K562 (cell line): ENCODE measurements at regions not wholly inside any gene's neighbourhood (a gene's known extent, or its start where the extent isn't known, plus 50 kb on each side); places are given as distances from the start of the nearest gene placed in this dataset.

Experiments
- ATAC-seq: fragments of 200-7000 bp; cut with Tn5 transposase; 3 replicates; pipeline ENCODE4 v1.9.1; 2020; ENCODE audit warnings: moderate library complexity
- BruUV-seq: library from RNA; stranded (reverse); fragments of 400-500 nt; replicated peaks from 2 replicates; lab custom pipeline; 2021; lab: Mats Ljungman, UMichigan
- CTCF ChIA-PET: fragments of 300-600 bp; formaldehyde crosslinking; extraction: SDS; loops from one replicate; lab custom pipeline; 2021; ENCODE audit warnings: low intra/inter-chr PET ratio; lab: Yijun Ruan, JAX
- POLR2A ChIA-PET: fragments of 300-600, 350-650 bp; sonication (Branson Sonifier 250); formaldehyde crosslinking; extraction: SDS; loops from one replicate; lab custom pipeline; 2021; ENCODE audit warnings: antibody characterized with exemption, inconsistent platforms; lab: Yijun Ruan, JAX
- DNase-seq, 4 experiments: peaks; one replicate each; pipeline versions ENCODE4 v3.0.0 to v3.0.0-alpha.2; 2011 to 2018; ENCODE audit warnings: low spot score in 3 of 4, mixed read lengths in 3 of 4; ENCODE audit errors: extremely low read depth in 1 of 4
- FAIRE-seq: peaks from 2 replicates; lab custom pipeline; 2011; peaks lifted over from hg19 to GRCh38; lab: Jason Lieb, UNC
- H2AFZ ChIP-seq: 2 replicates; pipeline ENCODE4 v1.6.0; 2011; ENCODE audit warnings: low read depth, low read length, control low read depth, inconsistent platforms
- H3K27ac ChIP-seq: fragments of 200-600 bp; 3 replicates; pipeline ENCODE4 v1.8.0; 2011; ENCODE audit warnings: low read depth, mild to moderate bottlenecking, control low read depth, inconsistent platforms, low read length, moderate library complexity, mixed read lengths; ENCODE audit errors: extremely low read depth
- H3K27me3 ChIP-seq, 2 experiments: fragments of 300-600 bp in 1 of 2; 2 replicates in 1 of 2; 3 replicates in 1 of 2; pipeline versions ENCODE4 v1.6.0 to v1.8.0; 2011; ENCODE audit warnings: inconsistent platforms in 2 of 2, low read length in 2 of 2, mild to moderate bottlenecking in 1 of 2, mixed read lengths in 1 of 2, moderate library complexity in 1 of 2; ENCODE audit not compliant: control insufficient read depth in 2 of 2, insufficient read depth in 2 of 2
- H3K36me3 ChIP-seq: fragments of 300-600 bp; 3 replicates; pipeline ENCODE4 v1.8.0; 2011; ENCODE audit warnings: mild to moderate bottlenecking, low read length, inconsistent platforms; ENCODE audit not compliant: control insufficient read depth, insufficient read depth
- H3K4me1 ChIP-seq, 2 experiments: fragments of 200-600 bp in 1 of 2; replicated peaks in 1 of 2; 2 replicates in 1 of 2; 3 replicates in 1 of 2; pipeline versions ENCODE4 v1.5.1 to v1.8.0; 2011; ENCODE audit warnings: inconsistent platforms in 2 of 2, low read length in 2 of 2, mild to moderate bottlenecking in 1 of 2, mixed read lengths in 1 of 2, moderate library complexity in 1 of 2; ENCODE audit not compliant: control insufficient read depth in 2 of 2, insufficient read depth in 2 of 2
- H3K4me2 ChIP-seq: 2 replicates; pipeline ENCODE4 v1.6.1; 2011; ENCODE audit warnings: low read length, control low read depth, inconsistent platforms, mixed read lengths; ENCODE audit not compliant: insufficient read depth
- H3K4me3 ChIP-seq: fragments of 200-600 bp; sonication (generic), shearing (Covaris generic); 2 replicates; pipeline ENCODE4 v1.5.1; 2016; ENCODE audit warnings: control low read depth, inconsistent platforms
- H3K79me2 ChIP-seq: fragments of 200-600 bp; 3 replicates; pipeline ENCODE4 v1.8.0; 2011; ENCODE audit warnings: low read length, inconsistent platforms; ENCODE audit not compliant: control insufficient read depth, insufficient read depth
- H3K9ac ChIP-seq, 2 experiments: 2 replicates each; pipeline versions ENCODE4 v1.6.0 to v1.6.1; 2011; ENCODE audit warnings: low read depth in 2 of 2, low read length in 2 of 2, control low read depth in 1 of 2, inconsistent platforms in 1 of 2, mild to moderate bottlenecking in 1 of 2, mixed read lengths in 1 of 2; ENCODE audit not compliant: insufficient read depth in 1 of 2
- H3K9me1 ChIP-seq: one replicate; pipeline ENCODE4 v1.6.0; 2011; ENCODE audit warnings: inconsistent platforms, mild to moderate bottlenecking, low read length, moderate library complexity; ENCODE audit not compliant: control insufficient read depth, insufficient read depth
- H3K9me3 ChIP-seq: replicated peaks from 2 replicates; pipeline ENCODE4 v1.5.1; 2011; ENCODE audit warnings: low read depth, low read length, inconsistent platforms; ENCODE audit not compliant: control insufficient read depth, insufficient read depth
- H4K20me1 ChIP-seq: replicated peaks from 2 replicates; pipeline ENCODE4 v1.6.1; 2011; ENCODE audit warnings: low read length, inconsistent platforms, mixed read lengths; ENCODE audit not compliant: control insufficient read depth, insufficient read depth
- ETS2 ChIP-seq: IDR thresholded peaks from 2 replicates; pipeline ENCODE4 v1.6.1; 2016; ENCODE audit warnings: borderline replicate concordance, missing genetic modification characterization, mild to moderate bottlenecking, moderate library complexity, missing compliant biosample characterization; ENCODE audit not compliant: poor library complexity, severe bottlenecking
- NRF1 ChIP-seq, 2 experiments: fragments of 450-650 bp; IDR thresholded peaks in 1 of 2; conservative IDR thresholded peaks in 1 of 2; 2 replicates each; pipeline ENCODE4 v1.6.1; 2014; ENCODE audit warnings: mild to moderate bottlenecking in 2 of 2
- PREB ChIP-seq: sonication (generic); formaldehyde crosslinking; IDR thresholded peaks from 2 replicates; pipeline ENCODE4 v1.8.1; 2023; ENCODE audit warnings: mild to moderate bottlenecking, missing genetic modification reagents
- SMARCB1 ChIP-seq: IDR thresholded peaks from 2 replicates; pipeline ENCODE4 v1.6.1; 2011; ENCODE audit warnings: improper control_type of control experiment, low read depth; ENCODE audit not compliant: insufficient read length
- WGBS: fragments of 100-300 bp; shearing (Covaris generic); methylation state at CpG from one replicate; pipeline ENCODE4 v1.1.6; 2016; ENCODE audit warnings: low coverage, mixed read lengths; ENCODE audit not compliant: insufficient coverage; ENCODE audit errors: missing lambda C conversion rate; 5-methylcytosine and 5-hydroxymethylcytosine counted together
- in situ Hi-C: fragments of 300-500 bp; cut with MboI; formaldehyde crosslinking; loops from 4 replicates; pipeline ENCODE4 v1.15.0; 2018; ENCODE audit warnings: inconsistent platforms, mixed read lengths
- intact Hi-C: fragments of 100-400 bp; cut with micrococcal nuclease; formaldehyde crosslinking; loops from 2 replicates; pipeline ENCODE4 v1.14.2; 2022
- TF ChIP-seq, protein P1 (sequence below): sonication (generic); formaldehyde crosslinking; IDR thresholded peaks from 2 replicates; pipeline ENCODE4 v1.8.1; 2023; ENCODE audit warnings: mild to moderate bottlenecking, missing genetic modification reagents

GRCh38 chr9:84062538-84062937 lies 81.9 kb downstream of the RMI1 start:
- ChIA-PET POLR2A (no interaction called here), CTCF (no interaction called here)
- no peaks in the 10 kb centered on the region for H3K36me3 ChIP-seq
- TF ChIP-seq ETS2 (tag) = no peak
- TF ChIP-seq NRF1 (conservative IDR thresholded peaks at IDR 0.05 in 1 of 2, IDR thresholded peaks at IDR 0.05 in 1 of 2) = no peak
- no peak for TF ChIP-seq PREB (CRISPR knock-in tag)
- TF ChIP-seq, protein P1, sequence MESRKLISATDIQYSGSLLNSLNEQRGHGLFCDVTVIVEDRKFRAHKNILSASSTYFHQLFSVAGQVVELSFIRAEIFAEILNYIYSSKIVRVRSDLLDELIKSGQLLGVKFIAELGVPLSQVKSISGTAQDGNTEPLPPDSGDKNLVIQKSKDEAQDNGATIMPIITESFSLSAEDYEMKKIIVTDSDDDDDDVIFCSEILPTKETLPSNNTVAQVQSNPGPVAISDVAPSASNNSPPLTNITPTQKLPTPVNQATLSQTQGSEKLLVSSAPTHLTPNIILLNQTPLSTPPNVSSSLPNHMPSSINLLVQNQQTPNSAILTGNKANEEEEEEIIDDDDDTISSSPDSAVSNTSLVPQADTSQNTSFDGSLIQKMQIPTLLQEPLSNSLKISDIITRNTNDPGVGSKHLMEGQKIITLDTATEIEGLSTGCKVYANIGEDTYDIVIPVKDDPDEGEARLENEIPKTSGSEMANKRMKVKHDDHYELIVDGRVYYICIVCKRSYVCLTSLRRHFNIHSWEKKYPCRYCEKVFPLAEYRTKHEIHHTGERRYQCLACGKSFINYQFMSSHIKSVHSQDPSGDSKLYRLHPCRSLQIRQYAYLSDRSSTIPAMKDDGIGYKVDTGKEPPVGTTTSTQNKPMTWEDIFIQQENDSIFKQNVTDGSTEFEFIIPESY (CRISPR knock-in tag) = no peak
- TF ChIP-seq SMARCB1 = no peak
- H3K27ac ChIP-seq = no peak overlapping the region
- FAIRE-seq (no peak), DNase-seq (no peak), ATAC-seq (no peak)
- H3K4me3 ChIP-seq = no peak overlapping the region
- H3K27me3 ChIP-seq = no peaks in the 10 kb centered on the region; a peak in 1 of 5 replicates
- H3K79me2 ChIP-seq = no peaks in the 10 kb centered on the region
- in situ Hi-C loops (no loop called here), intact Hi-C loops (no loop called here)
- no peak overlapping the region for H2AFZ ChIP-seq
- no TSS peak for BruUV-seq
- H3K9ac ChIP-seq = no peak overlapping the region
- H3K9me3 ChIP-seq = no peaks in the 10 kb centered on the region
- no peaks in the 10 kb centered on the region for H4K20me1 ChIP-seq
- no peak overlapping the region for H3K4me2 ChIP-seq
- no peaks in the 10 kb centered on the region for H3K4me1 ChIP-seq
- H3K9me1 ChIP-seq = no peaks in the 10 kb centered on the region
- WGBS = 13% methylated on average over 1 of the region's 1 CpG
